ENCODE measurements at regions not wholly inside any gene's neighbourhood (a gene's known extent, or its start where the extent isn't known, plus 50 kb on each side); places are given as distances from the start of the nearest gene placed in this dataset.
"Not testable (repeated sequence)": the region's sequence is repeated elsewhere in the genome, so short reads cannot be mapped to it uniquely, and the experiment has no call there.

- Histone ChIP-seq H2BK5ac (ENCODE audit: low read length) (no peak overlapping the region), H3K4ac (ENCODE audit: low read depth, low read length) (no peak overlapping the region), H2BK120ac (ENCODE audit: low read depth, low read length) (no peak overlapping the region), H4K5ac (ENCODE audit: low read length) (no peak overlapping the region), H3K4me3 (ENCODE audit: low read length) (no peak overlapping the region), H3K79me1 (ENCODE audit: low read length) (no peaks in the 10 kb centered on the region), H3K4me2 (ENCODE audit: low read length) (no peak overlapping the region), H3K27me3 (ENCODE audit: insufficient read depth, low read length, poor library complexity) (no peaks in the 10 kb centered on the region), H3K56ac (ENCODE audit: low read length) (no peak overlapping the region), H4K8ac (ENCODE audit: low read depth, low read length) (peak overlapping the region; percentile 56), H3K9ac (ENCODE audit: low read length) (no peak overlapping the region), H3K79me2 (ENCODE audit: control insufficient read depth, insufficient read depth, low read length) (no peaks in the 10 kb centered on the region), H3K36me3 (ENCODE audit: control insufficient read depth, insufficient read depth, low read length) (no peaks in the 10 kb centered on the region), H3K4me1 (ENCODE audit: control insufficient read depth, low read depth, low read length) (no peaks in the 10 kb centered on the region), H2BK15ac (replicated peaks; ENCODE audit: low read depth) (no peak overlapping the region), H2AK5ac (ENCODE audit: low read length) (no peak overlapping the region), H3K23ac (ENCODE audit: low read length) (no peak overlapping the region), H3K27ac (ENCODE audit: low read depth, low read length) (no peak overlapping the region), H3K18ac (ENCODE audit: low read length) (no peak overlapping the region)
- no CpG with 5 or more reads among the region's 3 CpGs for WGBS (ENCODE audit: extremely low coverage, insufficient coverage, low lambda C conversion rate)
- no peak for DNase-seq
Measured at GRCh38 chr12:114528766-114529165, 122.8 kb upstream of the TBX5 start.

- H3K56ac ChIP-seq (ENCODE audit: low read length); H3K27ac ChIP-seq (ENCODE audit: low read depth, low read length); H3K36me3 ChIP-seq (ENCODE audit: control insufficient read depth, insufficient read depth, low read length); H4K5ac ChIP-seq (ENCODE audit: low read length); H2BK15ac ChIP-seq (replicated peaks; ENCODE audit: low read depth); H2BK120ac ChIP-seq (ENCODE audit: low read depth, low read length); H2AK5ac ChIP-seq (ENCODE audit: low read length); H3K18ac ChIP-seq (ENCODE audit: low read length); DNase-seq; H2BK5ac ChIP-seq (ENCODE audit: low read length); H3K4ac ChIP-seq (ENCODE audit: low read depth, low read length); H3K4me2 ChIP-seq (ENCODE audit: low read length); H4K8ac ChIP-seq (ENCODE audit: low read depth, low read length); H3K4me1 ChIP-seq (ENCODE audit: control insufficient read depth, low read depth, low read length); H3K9ac ChIP-seq (ENCODE audit: low read length); H3K79me1 ChIP-seq (ENCODE audit: low read length); H3K79me2 ChIP-seq (ENCODE audit: control insufficient read depth, insufficient read depth, low read length); H3K23ac ChIP-seq (ENCODE audit: low read length); H3K4me3 ChIP-seq (ENCODE audit: low read length); H3K27me3 ChIP-seq (ENCODE audit: insufficient read depth, low read length, poor library complexity): not testable (repeated sequence)
- WGBS (ENCODE audit: extremely low coverage, insufficient coverage, low lambda C conversion rate): no CpG with 5 or more reads among the region's 2 CpGs
Measured at GRCh38 chr12:114521160-114521559, 115.2 kb upstream of the TBX5 start.

DNA sequence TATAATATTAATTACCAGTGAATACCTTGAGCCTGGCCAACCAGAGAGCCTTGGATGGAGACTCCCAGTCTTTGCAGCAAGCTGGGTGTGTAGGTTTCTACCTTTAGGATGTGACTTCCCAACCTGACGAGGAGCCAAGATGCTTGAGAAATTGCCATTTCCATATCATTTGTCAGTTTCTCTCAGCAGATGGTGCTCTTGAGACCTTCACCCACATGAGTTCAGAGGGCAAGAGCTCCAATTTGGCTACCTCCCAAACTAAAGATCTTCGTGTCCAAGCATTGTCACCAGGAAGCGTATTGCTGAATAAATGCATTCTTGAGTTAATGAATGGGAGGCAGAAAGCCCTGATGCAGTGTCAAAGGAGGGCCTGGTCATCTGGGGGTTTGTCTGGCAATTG, 106.4 kb upstream of the TBX5 start:
- Histone ChIP-seq H2AK5ac (ENCODE audit: low read length) (no peak overlapping the region), H3K9ac (ENCODE audit: low read length) (no peak overlapping the region), H3K4me1 (ENCODE audit: control insufficient read depth, low read depth, low read length) (no peaks in the 10 kb centered on the region), H2BK120ac (ENCODE audit: low read depth, low read length) (no peak overlapping the region), H4K5ac (ENCODE audit: low read length) (no peak overlapping the region), H3K23ac (ENCODE audit: low read length) (no peak overlapping the region), H2BK5ac (ENCODE audit: low read length) (no peak overlapping the region), H3K79me1 (ENCODE audit: low read length) (no peaks in the 10 kb centered on the region), H2BK15ac (replicated peaks; ENCODE audit: low read depth) (no peak overlapping the region), H3K18ac (ENCODE audit: low read length) (no peak overlapping the region), H4K8ac (ENCODE audit: low read depth, low read length) (no peak overlapping the region), H3K27ac (ENCODE audit: low read depth, low read length) (no peak overlapping the region), H3K79me2 (ENCODE audit: control insufficient read depth, insufficient read depth, low read length) (no peaks in the 10 kb centered on the region), H3K4ac (ENCODE audit: low read depth, low read length) (no peak overlapping the region), H3K4me2 (ENCODE audit: low read length) (no peak overlapping the region), H3K36me3 (ENCODE audit: control insufficient read depth, insufficient read depth, low read length) (no peaks in the 10 kb centered on the region), H3K27me3 (ENCODE audit: insufficient read depth, low read length, poor library complexity) (no peaks in the 10 kb centered on the region), H3K4me3 (ENCODE audit: low read length) (no peak overlapping the region), H3K56ac (ENCODE audit: low read length) (no peak overlapping the region)
- peak; percentile 49 for DNase-seq
- no CpG with 5 or more reads among the region's 3 CpGs for WGBS (ENCODE audit: extremely low coverage, insufficient coverage, low lambda C conversion rate)

DNA sequence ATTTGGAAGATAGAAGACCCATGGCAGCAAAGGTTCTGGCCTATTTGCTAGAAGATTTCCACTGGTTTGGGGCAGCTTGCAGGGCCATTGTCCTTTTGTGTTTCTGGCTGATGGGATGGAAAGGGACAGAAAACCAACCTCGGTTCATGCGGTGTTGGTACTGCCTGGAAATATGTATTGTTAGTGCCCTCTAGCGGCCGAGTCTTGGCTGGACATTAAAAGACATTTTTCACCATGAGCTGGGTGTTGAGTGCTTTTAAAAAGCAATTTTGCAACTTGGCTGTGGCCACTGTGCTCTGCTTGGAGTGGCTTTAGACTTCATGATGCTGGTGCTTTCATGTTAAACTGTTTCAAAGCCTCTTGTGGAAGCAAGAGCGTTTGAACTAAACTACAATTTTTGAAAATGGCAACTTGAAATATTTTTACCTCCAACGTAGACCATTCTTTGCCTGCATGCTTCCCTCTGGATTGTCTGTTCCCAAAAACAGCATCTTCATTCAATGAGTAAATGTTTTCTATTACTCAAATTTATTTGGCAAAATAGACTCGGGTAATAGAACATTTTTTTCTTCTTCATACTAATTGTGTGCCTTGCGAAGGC, 102.7 kb upstream of the TBX5 start:
- H3K23ac ChIP-seq (ENCODE audit: low read length): no peak overlapping the region

GRCh38 chr12:114506651-114507050, 100.7 kb upstream of the TBX5 start:
- no peak overlapping the region for H3K18ac ChIP-seq (ENCODE audit: low read length)
- no peak overlapping the region for H2BK15ac ChIP-seq (replicated peaks; ENCODE audit: low read depth)
- no peaks in the 10 kb centered on the region for H3K79me1 ChIP-seq (ENCODE audit: low read length)
- H3K27ac ChIP-seq (ENCODE audit: low read depth, low read length): no peak overlapping the region
- no peak overlapping the region for H3K9ac ChIP-seq (ENCODE audit: low read length)
- no peak overlapping the region for H2BK5ac ChIP-seq (ENCODE audit: low read length)
- WGBS (ENCODE audit: extremely low coverage, insufficient coverage, low lambda C conversion rate): no CpG with 5 or more reads among the region's 6 CpGs
- H3K56ac ChIP-seq (ENCODE audit: low read length): no peak overlapping the region
- H4K8ac ChIP-seq (ENCODE audit: low read depth, low read length): no peak overlapping the region
- no peaks in the 10 kb centered on the region for H3K79me2 ChIP-seq (ENCODE audit: control insufficient read depth, insufficient read depth, low read length)
- H3K4ac ChIP-seq (ENCODE audit: low read depth, low read length): no peak overlapping the region
- H3K4me2 ChIP-seq (ENCODE audit: low read length): no peak overlapping the region
- no peak overlapping the region for H2AK5ac ChIP-seq (ENCODE audit: low read length)
- H3K36me3 ChIP-seq (ENCODE audit: control insufficient read depth, insufficient read depth, low read length): no peaks in the 10 kb centered on the region
- H3K4me1 ChIP-seq (ENCODE audit: control insufficient read depth, low read depth, low read length): no peaks in the 10 kb centered on the region
- no peak for DNase-seq
- H2BK120ac ChIP-seq (ENCODE audit: low read depth, low read length): no peak overlapping the region
- no peak overlapping the region for H4K5ac ChIP-seq (ENCODE audit: low read length)
- peaks cover 6% of the 10 kb centered on the region for H3K27me3 ChIP-seq (ENCODE audit: insufficient read depth, low read length, poor library complexity)
- no peak overlapping the region for H3K23ac ChIP-seq (ENCODE audit: low read length)
- no peak overlapping the region for H3K4me3 ChIP-seq (ENCODE audit: low read length)

More for the DNA sequence above, 102.7 kb upstream of the TBX5 start:
- Histone ChIP-seq H3K18ac (ENCODE audit: low read length) (no peak overlapping the region), H4K5ac (ENCODE audit: low read length) (no peak overlapping the region), H2AK5ac (ENCODE audit: low read length) (no peak overlapping the region), H3K4me3 (ENCODE audit: low read length) (no peak overlapping the region), H3K9ac (ENCODE audit: low read length) (no peak overlapping the region), H4K8ac (ENCODE audit: low read depth, low read length) (no peak overlapping the region), H3K79me1 (ENCODE audit: low read length) (no peaks in the 10 kb centered on the region), H3K4me2 (ENCODE audit: low read length) (no peak overlapping the region), H3K4me1 (ENCODE audit: control insufficient read depth, low read depth, low read length) (no peaks in the 10 kb centered on the region), H3K56ac (ENCODE audit: low read length) (no peak overlapping the region), H3K4ac (ENCODE audit: low read depth, low read length) (no peak overlapping the region), H3K27ac (ENCODE audit: low read depth, low read length) (no peak overlapping the region), H2BK5ac (ENCODE audit: low read length) (no peak overlapping the region), H3K27me3 (ENCODE audit: insufficient read depth, low read length, poor library complexity) (no peaks in the 10 kb centered on the region), H3K36me3 (ENCODE audit: control insufficient read depth, insufficient read depth, low read length) (no peaks in the 10 kb centered on the region), H3K79me2 (ENCODE audit: control insufficient read depth, insufficient read depth, low read length) (no peaks in the 10 kb centered on the region), H2BK120ac (ENCODE audit: low read depth, low read length) (no peak overlapping the region), H2BK15ac (replicated peaks; ENCODE audit: low read depth) (no peak overlapping the region)
- DNase-seq: peak; percentile 87
- no CpG with 5 or more reads among the region's 8 CpGs for WGBS (ENCODE audit: extremely low coverage, insufficient coverage, low lambda C conversion rate)

GRCh38 chr12:114504311-114504710, 98.4 kb upstream of the TBX5 start:
- Histone ChIP-seq H3K23ac (ENCODE audit: low read length) (no peak overlapping the region), H2AK5ac (ENCODE audit: low read length) (no peak overlapping the region), H3K4me3 (ENCODE audit: low read length) (no peak overlapping the region), H3K27me3 (ENCODE audit: insufficient read depth, low read length, poor library complexity) (peaks cover 11% of the 10 kb centered on the region), H3K79me1 (ENCODE audit: low read length) (no peaks in the 10 kb centered on the region), H3K79me2 (ENCODE audit: control insufficient read depth, insufficient read depth, low read length) (no peaks in the 10 kb centered on the region), H4K5ac (ENCODE audit: low read length) (no peak overlapping the region), H3K18ac (ENCODE audit: low read length) (no peak overlapping the region), H3K36me3 (ENCODE audit: control insufficient read depth, insufficient read depth, low read length) (no peaks in the 10 kb centered on the region), H3K56ac (ENCODE audit: low read length) (no peak overlapping the region), H3K27ac (ENCODE audit: low read depth, low read length) (no peak overlapping the region), H3K9ac (ENCODE audit: low read length) (no peak overlapping the region), H3K4me1 (ENCODE audit: control insufficient read depth, low read depth, low read length) (no peaks in the 10 kb centered on the region), H4K8ac (ENCODE audit: low read depth, low read length) (no peak overlapping the region), H2BK5ac (ENCODE audit: low read length) (no peak overlapping the region), H2BK15ac (replicated peaks; ENCODE audit: low read depth) (no peak overlapping the region), H3K4ac (ENCODE audit: low read depth, low read length) (no peak overlapping the region), H2BK120ac (ENCODE audit: low read depth, low read length) (no peak overlapping the region), H3K4me2 (ENCODE audit: low read length) (no peak overlapping the region)
- no CpG with 5 or more reads among the region's 3 CpGs for WGBS (ENCODE audit: extremely low coverage, insufficient coverage, low lambda C conversion rate)
- DNase-seq: no peak

Data from mesendoderm (in vitro differentiated cells).